Karpas-422 (cell line): ENCODE measurements at regions not wholly inside any gene's neighbourhood (a gene's known extent, or its start where the extent isn't known, plus 50 kb on each side); places are given as distances from the start of the nearest gene placed in this dataset.

Source experiments
- DNase-seq: peaks from one replicate; pipeline ENCODE4 v3.0.0-alpha.2; 2015
- H2AFZ ChIP-seq: fragments of 200-600 bp; sonication (generic); 2 replicates; pipeline ENCODE4 v1.6.1; 2014; ENCODE audit warnings: antibody characterized with exemption, low read length, mixed read lengths
- H3K27ac ChIP-seq: fragments of 200-600 bp; sonication (generic); 2 replicates; pipeline ENCODE4 v1.5.1; 2014; ENCODE audit warnings: mild to moderate bottlenecking, low read length, moderate library complexity
- H3K27me3 ChIP-seq: fragments of 200-600 bp; sonication (generic); 2 replicates; pipeline ENCODE4 v1.6.1; 2014; ENCODE audit warnings: low read length, mixed read lengths
- H3K36me3 ChIP-seq: fragments of 200-600 bp; sonication (generic); 2 replicates; pipeline ENCODE4 v1.6.1; 2014; ENCODE audit warnings: low read length, mixed read lengths; ENCODE audit not compliant: insufficient read depth
- H3K4me1 ChIP-seq: fragments of 200-600 bp; sonication (generic); 2 replicates; pipeline ENCODE4 v1.6.1; 2014; ENCODE audit warnings: mild to moderate bottlenecking, low read length, mixed read lengths
- H3K4me2 ChIP-seq: fragments of 200-600 bp; sonication (generic); 2 replicates; pipeline ENCODE4 v1.6.1; 2014; ENCODE audit warnings: low read length, low read depth, mild to moderate bottlenecking; ENCODE audit not compliant: poor library complexity, severe bottlenecking
- H3K4me3 ChIP-seq: fragments of 200-600 bp; sonication (generic); 2 replicates; pipeline ENCODE4 v1.5.1; 2014; ENCODE audit warnings: mild to moderate bottlenecking, antibody characterized with exemption, low read length, mixed read lengths
- H3K79me2 ChIP-seq: fragments of 200-600 bp; sonication (generic); 2 replicates; pipeline ENCODE4 v1.6.1; 2014; ENCODE audit warnings: mild to moderate bottlenecking, low read length, mixed read lengths
- H3K9ac ChIP-seq: fragments of 200-600 bp; sonication (generic); 2 replicates; pipeline ENCODE4 v1.6.0; 2014; ENCODE audit warnings: low read length
- H3K9me2 ChIP-seq: fragments of 200-600 bp; sonication (generic), shearing (Covaris generic); replicated peaks from 2 replicates; pipeline ENCODE4 v1.6.0; 2014; ENCODE audit warnings: mild to moderate bottlenecking, low read length, moderate library complexity; ENCODE audit not compliant: insufficient read depth
- H3K9me3 ChIP-seq: fragments of 300-700, 200-600 bp; sonication (generic); 2 replicates; pipeline ENCODE4 v1.6.1; 2014; ENCODE audit warnings: low read length, mixed read lengths
- H4K20me1 ChIP-seq: fragments of 200-600 bp; sonication (generic); 2 replicates; pipeline ENCODE4 v1.6.1; 2014; ENCODE audit warnings: mild to moderate bottlenecking, antibody characterized with exemption, low read length, low read depth; ENCODE audit not compliant: insufficient read depth

DNA sequence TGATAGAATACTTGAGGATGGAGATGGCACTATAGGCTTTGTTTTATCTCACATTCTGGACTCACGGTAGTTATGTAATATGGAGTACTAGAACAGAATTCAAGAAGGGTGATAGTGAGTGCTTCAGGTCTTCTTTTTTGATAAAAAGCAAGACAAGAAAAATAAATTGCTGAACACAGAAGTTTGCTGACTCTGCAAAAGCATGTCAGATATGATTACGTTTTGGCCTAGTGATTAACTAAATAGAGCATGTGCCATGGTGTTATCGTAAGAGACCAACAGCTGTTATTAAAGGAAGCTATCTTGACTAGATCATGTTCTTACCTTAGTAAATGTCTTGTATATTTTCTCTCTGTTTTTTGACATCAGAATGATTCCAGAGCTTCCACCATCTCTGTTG lies 436.9 kb upstream of the LCORL start:
- Histone ChIP-seq H3K9ac (no peak overlapping the region), H3K9me2 (no peaks in the 10 kb centered on the region), H3K27ac (no peak overlapping the region), H3K79me2 (no peaks in the 10 kb centered on the region), H3K9me3 (no peaks in the 10 kb centered on the region), H4K20me1 (no peaks in the 10 kb centered on the region), H3K4me1 (no peaks in the 10 kb centered on the region), H3K4me2 (no peak overlapping the region), H3K36me3 (no peaks in the 10 kb centered on the region), H3K4me3 (no peak overlapping the region), H2AFZ (no peak overlapping the region), H3K27me3 (no peaks in the 10 kb centered on the region)
- DNase-seq: no peak

DNA sequence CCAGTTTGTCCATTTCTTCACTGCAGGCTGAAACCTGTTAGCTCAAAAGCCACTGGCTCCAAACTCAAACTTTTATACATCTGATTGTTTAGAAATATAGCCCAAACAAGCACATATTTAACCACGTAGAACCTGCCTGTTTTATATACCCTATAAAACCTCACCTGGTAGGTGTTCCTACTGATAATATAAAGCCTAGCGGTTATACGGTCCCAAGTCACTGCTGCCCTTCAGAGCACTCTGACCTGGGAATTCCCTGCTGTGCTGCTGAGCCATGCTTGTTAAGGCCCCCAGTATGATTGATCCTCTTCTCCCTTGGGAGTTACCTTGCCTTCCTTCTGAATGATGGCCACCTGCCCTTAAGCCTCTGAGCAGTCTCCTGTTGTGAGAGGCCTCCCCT lies 432.8 kb upstream of the LCORL start:
- Histone ChIP-seq H3K9me2 (no peaks in the 10 kb centered on the region), H3K27me3 (no peaks in the 10 kb centered on the region), H3K9ac (no peak overlapping the region), H3K4me1 (no peaks in the 10 kb centered on the region), H2AFZ (no peak overlapping the region), H3K9me3 (no peaks in the 10 kb centered on the region), H4K20me1 (no peaks in the 10 kb centered on the region), H3K79me2 (no peaks in the 10 kb centered on the region), H3K4me2 (no peak overlapping the region), H3K36me3 (no peaks in the 10 kb centered on the region), H3K27ac (no peak overlapping the region), H3K4me3 (no peak overlapping the region)
- DNase-seq: no peak

DNA sequence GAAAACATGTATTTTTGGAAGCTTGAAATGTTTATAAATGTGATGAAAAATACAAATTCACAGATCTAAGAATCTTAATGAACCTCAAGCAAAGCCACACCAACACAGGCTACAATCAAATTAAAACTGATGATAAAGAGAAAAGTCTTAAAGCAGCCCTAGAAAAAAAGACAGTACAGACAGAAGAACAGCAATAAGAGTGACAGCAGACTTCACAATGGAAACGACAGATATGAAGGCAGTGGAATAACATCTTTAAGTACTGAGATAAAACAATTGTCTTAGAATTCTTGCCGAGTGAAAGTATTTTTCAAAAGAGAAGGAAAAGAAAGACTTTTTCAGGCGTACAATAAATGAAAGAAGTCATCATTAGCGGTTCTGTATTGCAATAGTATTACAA lies 423.6 kb upstream of the LCORL start:
- H3K27me3 ChIP-seq: no peaks in the 10 kb centered on the region
- H3K4me1 ChIP-seq: no peaks in the 10 kb centered on the region
- no peaks in the 10 kb centered on the region for H3K36me3 ChIP-seq
- no peaks in the 10 kb centered on the region for H3K9me2 ChIP-seq
- no peaks in the 10 kb centered on the region for H4K20me1 ChIP-seq
- no peak overlapping the region for H2AFZ ChIP-seq
- H3K27ac ChIP-seq: no peak overlapping the region
- H3K4me2 ChIP-seq: no peak overlapping the region
- DNase-seq: no peak
- H3K9ac ChIP-seq: no peak overlapping the region
- H3K9me3 ChIP-seq: 0 out of 2 replicates have a peak, but pooled peaks cover 5% of the 10 kb centered on the region
- H3K79me2 ChIP-seq: no peaks in the 10 kb centered on the region
- no peak overlapping the region for H3K4me3 ChIP-seq

DNA sequence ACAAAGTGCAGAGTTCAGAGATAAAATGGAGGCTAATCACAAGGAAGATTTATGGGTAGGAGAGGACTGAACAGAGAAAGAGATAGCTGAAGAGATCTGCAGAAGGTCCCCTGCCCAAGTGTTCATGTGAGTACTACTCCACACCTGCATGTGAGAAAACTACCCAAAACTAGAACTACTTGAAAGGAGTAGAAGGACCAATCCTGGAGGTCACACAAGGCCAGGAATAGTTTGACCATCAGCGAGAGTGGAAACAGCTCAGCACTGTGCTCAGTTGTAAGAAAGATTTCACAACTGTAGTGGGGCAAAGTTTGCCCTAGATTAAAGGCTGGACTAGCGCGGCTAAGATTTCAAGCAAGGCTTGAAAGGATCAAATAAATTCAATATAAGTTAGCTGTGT lies 422.7 kb upstream of the LCORL start:
- Histone ChIP-seq H3K79me2 (no peaks in the 10 kb centered on the region), H3K9me3 (0 out of 2 replicates have a peak, but pooled peaks cover 5% of the 10 kb centered on the region), H3K4me2 (no peak overlapping the region), H3K4me3 (no peak overlapping the region), H3K27me3 (no peaks in the 10 kb centered on the region), H3K9me2 (no peaks in the 10 kb centered on the region), H3K9ac (no peak overlapping the region), H3K27ac (no peak overlapping the region), H4K20me1 (no peaks in the 10 kb centered on the region), H3K4me1 (no peaks in the 10 kb centered on the region), H3K36me3 (no peaks in the 10 kb centered on the region), H2AFZ (no peak overlapping the region)
- DNase-seq: no peak

DNA sequence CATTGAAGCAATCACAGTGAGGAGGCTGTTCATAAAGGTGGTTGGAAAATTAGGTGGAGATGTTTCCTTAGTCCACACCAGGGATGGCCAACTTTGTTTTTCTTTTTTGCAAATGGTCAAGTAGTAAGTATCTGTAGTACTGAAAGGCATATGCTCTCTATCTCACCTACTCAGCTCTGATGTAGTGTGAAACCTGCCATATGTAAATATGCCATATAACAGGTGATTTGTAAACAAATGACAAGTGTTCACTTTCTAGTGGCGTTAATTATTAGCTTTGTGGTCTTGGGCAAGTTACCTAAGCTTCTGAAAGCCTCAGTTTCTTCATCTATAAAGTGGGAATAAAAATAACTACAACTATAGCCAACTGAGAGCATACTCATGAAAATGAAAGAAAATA lies 421.4 kb upstream of the LCORL start:
- Histone ChIP-seq H3K9me2 (no peaks in the 10 kb centered on the region), H3K4me3 (no peak overlapping the region), H3K4me1 (no peaks in the 10 kb centered on the region), H3K27me3 (no peaks in the 10 kb centered on the region), H3K79me2 (no peaks in the 10 kb centered on the region), H2AFZ (no peak overlapping the region), H4K20me1 (no peaks in the 10 kb centered on the region), H3K9ac (no peak overlapping the region), H3K36me3 (no peaks in the 10 kb centered on the region), H3K27ac (no peak overlapping the region), H3K4me2 (no peak overlapping the region), H3K9me3 (0 out of 2 replicates have a peak, but pooled peaks cover 5% of the 10 kb centered on the region)
- DNase-seq: no peak

DNA sequence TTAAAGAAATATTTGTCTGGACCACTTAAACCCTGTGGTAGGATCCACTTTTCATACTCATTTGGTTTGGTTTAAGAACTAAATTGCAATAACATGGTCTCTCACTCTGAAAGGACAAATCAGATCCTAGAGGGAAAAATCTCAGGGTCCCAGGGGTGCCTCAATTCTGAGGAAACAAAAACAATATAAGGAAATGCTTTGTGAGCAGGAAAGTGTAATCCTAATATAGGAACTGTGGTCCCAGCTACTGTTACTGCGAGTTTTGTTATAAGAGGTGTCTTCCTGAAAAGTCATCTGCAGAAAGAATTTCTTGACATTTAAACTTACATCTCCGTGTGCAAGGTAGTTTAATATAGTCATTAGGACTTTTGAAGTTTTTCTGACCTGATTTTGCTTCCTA lies 420.1 kb upstream of the LCORL start:
- H3K27me3 ChIP-seq: no peaks in the 10 kb centered on the region
- no peak overlapping the region for H3K9ac ChIP-seq
- no peak for DNase-seq
- H3K4me2 ChIP-seq: no peak overlapping the region
- H3K4me3 ChIP-seq: no peak overlapping the region
- H3K9me3 ChIP-seq: 0 out of 2 replicates have a peak, but pooled peaks cover 5% of the 10 kb centered on the region
- no peak overlapping the region for H3K27ac ChIP-seq
- H2AFZ ChIP-seq: no peak overlapping the region
- H3K9me2 ChIP-seq: no peaks in the 10 kb centered on the region
- H4K20me1 ChIP-seq: no peaks in the 10 kb centered on the region
- H3K79me2 ChIP-seq: no peaks in the 10 kb centered on the region
- H3K4me1 ChIP-seq: no peaks in the 10 kb centered on the region
- no peaks in the 10 kb centered on the region for H3K36me3 ChIP-seq

DNA sequence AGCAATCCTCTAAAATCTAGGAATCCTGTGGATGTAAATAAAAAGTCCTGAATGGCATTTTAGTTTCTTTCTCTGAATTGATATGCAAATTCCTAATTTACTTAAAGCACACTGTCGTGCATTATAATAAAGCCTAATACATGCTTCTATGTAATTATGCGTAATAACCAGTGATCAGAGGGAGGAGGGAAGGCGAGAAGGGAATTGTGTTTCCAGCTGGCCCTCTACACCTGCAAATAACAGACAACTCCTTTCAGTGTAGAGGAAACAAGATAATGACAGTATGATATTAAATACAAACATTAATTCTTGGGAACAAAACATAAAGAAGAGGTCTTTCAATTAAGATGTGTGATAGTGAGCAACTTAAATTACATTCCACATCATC lies 419.6 kb upstream of the LCORL start:
- DNase-seq: no peak
- Histone ChIP-seq H3K4me3 (no peak overlapping the region), H3K36me3 (no peaks in the 10 kb centered on the region)

DNA sequence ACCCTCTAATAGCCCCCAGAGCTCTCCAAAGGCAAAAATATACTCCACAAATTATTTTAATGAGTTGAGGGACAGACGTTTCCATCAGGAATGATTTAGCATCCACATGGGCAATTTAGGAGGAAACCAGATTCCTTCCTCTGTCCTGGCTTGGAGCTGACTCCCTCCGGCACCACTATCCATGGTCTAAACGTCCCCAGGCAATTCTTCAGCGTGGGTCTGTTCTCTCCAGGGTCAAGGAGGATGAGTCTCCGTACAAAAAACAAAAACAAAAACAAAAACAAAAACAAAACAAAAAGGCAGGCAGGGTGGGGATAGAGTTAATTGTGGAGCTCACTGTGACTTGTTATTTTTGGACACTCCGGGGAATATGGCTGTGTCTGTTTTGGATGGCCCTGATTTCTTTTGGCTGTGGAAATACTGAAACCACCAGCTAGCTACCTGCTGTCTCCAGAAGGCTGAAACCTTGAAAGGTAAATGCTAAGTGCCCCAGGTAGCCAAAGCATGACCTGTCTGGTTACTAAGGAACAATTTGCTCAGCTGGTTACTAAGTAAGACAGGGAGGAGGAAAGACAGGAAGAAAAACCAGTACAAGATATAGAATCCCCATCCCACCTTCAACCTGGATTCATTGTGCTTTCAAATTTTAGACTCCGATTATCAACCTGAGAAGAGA lies 419.1 kb upstream of the LCORL start:
- DNase-seq: no peak
- Histone ChIP-seq H3K9ac (no peak overlapping the region), H3K4me3 (no peak overlapping the region), H4K20me1 (no peaks in the 10 kb centered on the region), H3K4me2 (no peak overlapping the region), H3K4me1 (no peaks in the 10 kb centered on the region), H3K27me3 (no peaks in the 10 kb centered on the region), H2AFZ (no peak overlapping the region), H3K36me3 (no peaks in the 10 kb centered on the region), H3K9me3 (0 out of 2 replicates have a peak, but pooled peaks cover 5% of the 10 kb centered on the region), H3K9me2 (no peaks in the 10 kb centered on the region), H3K79me2 (no peaks in the 10 kb centered on the region), H3K27ac (no peak overlapping the region)

More for the DNA sequence above, 419.6 kb upstream of the LCORL start:
- H3K9ac ChIP-seq: no peak overlapping the region
- no peaks in the 10 kb centered on the region for H4K20me1 ChIP-seq
- H3K27ac ChIP-seq: no peak overlapping the region
- H3K79me2 ChIP-seq: no peaks in the 10 kb centered on the region
- H3K9me3 ChIP-seq: 0 out of 2 replicates have a peak, but pooled peaks cover 5% of the 10 kb centered on the region
- H3K27me3 ChIP-seq: no peaks in the 10 kb centered on the region
- no peaks in the 10 kb centered on the region for H3K4me1 ChIP-seq
- no peaks in the 10 kb centered on the region for H3K9me2 ChIP-seq
- H2AFZ ChIP-seq: no peak overlapping the region
- no peak overlapping the region for H3K4me2 ChIP-seq
